ENCODE measurements at regions not wholly inside any gene's neighbourhood (a gene's known extent, or its start where the extent isn't known, plus 50 kb on each side); places are given as distances from the start of the nearest gene placed in this dataset.

GRCh38 chr17:45692661-45693060 lies 91.5 kb upstream of the CRHR1 start:
- H3K4me1 ChIP-seq: no peaks in the 10 kb centered on the region
- intact Hi-C loops (cut with DNase I): no loop called here
- no peaks in the 10 kb centered on the region for H3K9me3 ChIP-seq
- DNase-seq (no peak), ATAC-seq (no peak)
- no peaks in the 10 kb centered on the region for H3K36me3 ChIP-seq
- 50 to 55% methylated on average over 4 of the region's 4 CpGs for WGBS, 2 donors
- H3K27ac ChIP-seq: no peak overlapping the region
- TF ChIP-seq, protein P1, sequence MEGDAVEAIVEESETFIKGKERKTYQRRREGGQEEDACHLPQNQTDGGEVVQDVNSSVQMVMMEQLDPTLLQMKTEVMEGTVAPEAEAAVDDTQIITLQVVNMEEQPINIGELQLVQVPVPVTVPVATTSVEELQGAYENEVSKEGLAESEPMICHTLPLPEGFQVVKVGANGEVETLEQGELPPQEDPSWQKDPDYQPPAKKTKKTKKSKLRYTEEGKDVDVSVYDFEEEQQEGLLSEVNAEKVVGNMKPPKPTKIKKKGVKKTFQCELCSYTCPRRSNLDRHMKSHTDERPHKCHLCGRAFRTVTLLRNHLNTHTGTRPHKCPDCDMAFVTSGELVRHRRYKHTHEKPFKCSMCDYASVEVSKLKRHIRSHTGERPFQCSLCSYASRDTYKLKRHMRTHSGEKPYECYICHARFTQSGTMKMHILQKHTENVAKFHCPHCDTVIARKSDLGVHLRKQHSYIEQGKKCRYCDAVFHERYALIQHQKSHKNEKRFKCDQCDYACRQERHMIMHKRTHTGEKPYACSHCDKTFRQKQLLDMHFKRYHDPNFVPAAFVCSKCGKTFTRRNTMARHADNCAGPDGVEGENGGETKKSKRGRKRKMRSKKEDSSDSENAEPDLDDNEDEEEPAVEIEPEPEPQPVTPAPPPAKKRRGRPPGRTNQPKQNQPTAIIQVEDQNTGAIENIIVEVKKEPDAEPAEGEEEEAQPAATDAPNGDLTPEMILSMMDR (IDR thresholded peaks at IDR 0.05): no peak
- no peak overlapping the region for H3K4me3 ChIP-seq
- H3K27me3 ChIP-seq: peaks cover 0 to 80% (median 43%) of the 10 kb centered on the region in 7 donors

DNA sequence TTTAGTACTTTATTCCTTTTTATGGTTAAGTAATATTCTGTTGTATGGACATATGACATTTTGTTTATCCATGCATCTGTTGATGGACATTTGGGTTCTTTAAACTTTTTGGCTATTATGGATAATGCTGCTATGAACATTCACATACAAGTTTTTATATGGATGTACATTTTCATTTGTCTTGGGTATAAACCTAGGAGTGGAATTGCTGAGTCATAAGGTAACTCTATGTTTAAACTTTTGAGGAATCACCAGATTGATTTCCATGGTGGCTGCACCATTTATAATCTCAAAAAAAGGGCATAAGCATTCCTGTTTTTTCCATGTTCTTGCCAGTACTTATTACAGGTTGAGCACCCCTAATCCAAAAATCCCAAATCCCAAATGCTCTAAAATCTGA lies 90.3 kb upstream of the CRHR1 start:
- Histone ChIP-seq H3K9me3 (no peaks in the 10 kb centered on the region), H3K4me1 (no peaks in the 10 kb centered on the region), H3K4me3 (no peak overlapping the region), H3K27ac (no peak overlapping the region), H3K27me3 (peaks cover 0 to 77% (median 40%) of the 10 kb centered on the region in 7 donors), H3K36me3 (no peaks in the 10 kb centered on the region)
- ATAC-seq: no peak
- no peak for DNase-seq
- intact Hi-C loops (cut with DNase I): no loop called here
- TF ChIP-seq, protein P1 (IDR thresholded peaks at IDR 0.05): no peak

DNA sequence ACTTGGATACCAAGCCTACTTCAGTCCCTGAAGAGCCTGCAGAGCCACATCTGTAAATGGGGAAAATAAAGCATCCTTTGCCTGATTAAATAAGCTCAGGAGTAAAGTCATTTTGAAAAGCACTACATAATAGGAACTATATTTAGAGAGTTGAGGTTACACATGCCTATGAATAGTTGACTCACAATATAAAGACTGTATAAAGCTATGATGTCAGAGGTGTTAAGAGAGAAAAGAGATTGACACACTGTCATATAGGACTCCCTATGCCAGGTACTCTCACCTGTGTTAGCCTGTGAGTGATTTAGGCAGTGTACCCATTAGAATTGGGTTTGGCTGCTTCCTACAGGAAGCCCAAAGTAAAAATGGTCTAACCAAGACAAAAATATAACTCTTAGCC lies 87.7 kb upstream of the CRHR1 start:
- ATAC-seq: no peak
- intact Hi-C loops (cut with DNase I): no loop called here

GRCh38 chr17:45697076-45697475 lies 87.0 kb upstream of the CRHR1 start:
- H3K9me3 ChIP-seq: no peaks in the 10 kb centered on the region
- no peaks in the 10 kb centered on the region for H3K4me1 ChIP-seq
- TF ChIP-seq, protein P1 (IDR thresholded peaks at IDR 0.05): no peak
- H3K36me3 ChIP-seq: no peaks in the 10 kb centered on the region
- no peak overlapping the region for H3K4me3 ChIP-seq
- no peak overlapping the region for H3K27ac ChIP-seq
- 0 to 20% methylated on average over 1 of the region's 1 CpG for WGBS, 2 donors
- DNase-seq (no peak), ATAC-seq (no peak)
- peaks cover 0 to 57% (median 19%) of the 10 kb centered on the region in 7 donors for H3K27me3 ChIP-seq
- intact Hi-C loops (cut with DNase I): no loop called here

More for the DNA sequence above, 87.7 kb upstream of the CRHR1 start:
- TF ChIP-seq, protein P1 (IDR thresholded peaks at IDR 0.05): no peak
- H3K27ac ChIP-seq: no peak overlapping the region
- no peaks in the 10 kb centered on the region for H3K4me1 ChIP-seq
- H3K9me3 ChIP-seq: no peaks in the 10 kb centered on the region
- H3K4me3 ChIP-seq: no peak overlapping the region
- H3K27me3 ChIP-seq: peaks cover 0 to 59% (median 20%) of the 10 kb centered on the region in 7 donors
- DNase-seq: no peak
- no peaks in the 10 kb centered on the region for H3K36me3 ChIP-seq

All from heart right ventricle (tissue), 16 donors.